ENCODE measurements at regions not wholly inside any gene's neighbourhood (a gene's known extent, or its start where the extent isn't known, plus 50 kb on each side); places are given as distances from the start of the nearest gene placed in this dataset.

DNA sequence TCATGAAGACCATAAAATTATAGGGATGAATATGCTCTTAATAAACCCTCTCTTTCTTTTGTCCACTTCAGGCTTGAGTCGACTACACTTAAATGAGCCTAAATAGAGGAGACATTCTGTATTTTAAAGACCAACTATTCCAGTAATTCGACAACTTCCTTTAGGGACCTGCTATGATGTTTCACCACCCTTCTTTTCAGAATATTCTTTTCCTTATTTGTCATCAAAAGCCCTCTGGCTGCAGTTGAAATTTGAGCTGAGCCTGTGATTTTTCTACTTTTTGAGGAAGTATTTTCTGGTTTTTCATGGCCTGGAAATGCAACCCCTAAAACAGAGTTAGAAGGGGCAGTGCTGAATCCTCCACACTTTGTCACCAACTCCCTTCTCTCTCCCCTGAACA is 287.0 kb downstream of the EPHA4 start:
- no peak for DNase-seq

DNA sequence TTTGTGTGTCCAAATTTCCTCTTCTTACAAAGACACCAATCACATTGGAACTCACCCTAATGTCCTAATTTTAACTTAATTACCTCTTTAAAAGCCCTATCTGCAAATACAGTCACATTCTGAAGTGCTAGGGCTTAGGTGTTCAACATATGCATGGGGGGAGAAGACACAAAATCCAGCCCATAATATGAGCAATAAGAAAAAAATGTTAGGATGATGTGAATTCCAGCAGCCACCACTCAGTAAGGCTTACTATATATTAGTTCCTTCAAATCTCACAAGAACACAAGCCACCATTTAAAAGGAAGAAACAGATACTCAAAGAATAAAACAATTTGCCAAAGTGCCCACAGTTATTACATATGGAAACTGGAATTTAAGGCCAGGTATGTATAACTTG is 285.7 kb downstream of the EPHA4 start:
- DNase-seq: no peak

DNA sequence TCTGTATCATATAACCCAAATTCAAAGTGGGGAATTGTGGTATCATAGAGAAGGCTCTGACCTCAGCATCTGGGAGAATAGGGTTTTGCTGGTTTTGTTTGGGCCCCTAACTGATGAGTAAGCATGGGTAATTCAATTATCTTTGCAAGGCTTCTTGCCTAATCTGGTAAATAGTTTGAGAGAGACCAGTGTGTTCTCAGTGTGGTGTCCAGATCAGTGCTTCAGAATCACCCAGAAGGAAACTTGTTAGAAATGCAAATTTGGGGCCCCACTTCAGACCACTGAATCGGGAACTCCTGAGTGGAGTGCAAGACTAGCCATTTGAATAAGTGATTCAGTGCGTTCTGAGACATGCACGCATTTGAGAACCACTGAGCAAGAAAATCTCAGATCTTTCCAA is 282.7 kb downstream of the EPHA4 start:
- no peak for DNase-seq

DNA sequence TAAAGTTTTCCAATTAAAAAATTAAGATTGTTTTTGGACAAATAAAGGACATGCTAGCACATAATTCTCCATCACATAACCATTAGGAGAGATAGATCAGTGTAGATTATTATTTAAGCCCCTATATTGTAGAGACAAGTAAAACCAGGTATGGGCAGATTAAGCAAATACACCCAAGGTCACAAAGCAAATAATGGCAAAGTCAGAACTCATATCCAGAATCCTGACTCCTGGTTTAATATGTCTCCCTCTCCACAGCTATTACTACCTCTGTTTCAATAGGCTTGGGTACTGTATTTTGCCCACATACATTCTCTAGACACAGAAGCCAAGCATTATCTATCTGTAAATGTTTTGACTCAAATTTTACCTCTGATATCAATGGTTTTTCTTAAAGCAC is 282.3 kb downstream of the EPHA4 start:
- DNase-seq: no peak

DNA sequence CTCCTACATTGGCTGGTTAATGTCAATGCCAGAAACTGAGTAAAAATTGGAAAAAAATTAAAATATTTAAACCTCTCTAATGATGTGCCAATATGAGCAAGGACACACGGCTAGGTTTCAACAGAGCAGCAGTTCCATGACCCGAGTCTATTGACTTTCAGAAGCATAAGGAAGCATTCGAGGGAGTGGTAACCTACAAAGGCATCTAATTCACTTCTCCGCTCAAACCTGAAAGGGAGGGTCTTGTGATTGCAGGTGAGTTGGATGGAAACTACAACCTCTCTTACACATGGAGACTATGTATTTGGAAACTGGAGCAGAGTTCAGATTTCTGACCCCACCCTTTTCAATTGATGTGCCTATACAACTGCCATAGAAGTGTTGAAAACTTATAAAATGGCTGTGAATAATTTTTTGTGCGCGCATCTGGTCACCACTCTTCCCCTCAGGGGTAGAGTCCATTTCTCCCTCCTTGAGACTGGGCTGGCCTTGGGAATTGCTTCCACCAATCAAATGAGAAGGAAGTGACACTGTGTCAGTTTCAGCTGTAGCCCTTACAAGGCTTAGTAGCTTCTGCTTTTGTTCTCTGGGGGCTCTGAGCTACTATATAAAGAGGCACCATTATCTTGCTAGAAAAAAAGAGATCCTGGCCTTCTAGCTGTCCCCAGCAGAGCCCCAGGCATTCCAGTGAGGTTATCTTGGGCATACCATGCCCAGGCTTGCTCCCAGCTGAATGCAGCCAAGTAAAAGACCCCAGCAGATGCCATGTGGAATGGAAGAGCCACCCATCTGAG is 278.0 kb downstream of the EPHA4 start:
- DNase-seq: no peak

DNA sequence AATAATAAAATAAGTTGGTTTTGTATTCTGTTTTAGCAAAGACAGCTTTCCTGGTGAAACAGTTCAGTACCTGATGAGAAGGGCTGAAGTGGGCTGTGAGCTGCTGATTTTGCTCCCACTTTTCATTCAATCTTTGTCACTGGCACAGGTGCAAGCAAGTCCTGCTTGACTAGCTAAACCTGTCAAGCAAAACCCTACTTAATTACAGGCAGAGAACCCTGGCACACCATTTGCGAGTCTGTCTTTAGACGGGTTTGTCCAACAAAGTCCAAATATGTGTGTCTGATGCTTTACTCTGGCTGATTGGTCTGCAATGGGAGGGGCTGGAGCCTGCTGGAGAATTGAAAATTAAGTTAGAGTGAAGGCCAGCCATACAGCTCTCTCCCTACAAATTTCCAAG is 267.2 kb downstream of the EPHA4 start:
- no peak for DNase-seq

DNA sequence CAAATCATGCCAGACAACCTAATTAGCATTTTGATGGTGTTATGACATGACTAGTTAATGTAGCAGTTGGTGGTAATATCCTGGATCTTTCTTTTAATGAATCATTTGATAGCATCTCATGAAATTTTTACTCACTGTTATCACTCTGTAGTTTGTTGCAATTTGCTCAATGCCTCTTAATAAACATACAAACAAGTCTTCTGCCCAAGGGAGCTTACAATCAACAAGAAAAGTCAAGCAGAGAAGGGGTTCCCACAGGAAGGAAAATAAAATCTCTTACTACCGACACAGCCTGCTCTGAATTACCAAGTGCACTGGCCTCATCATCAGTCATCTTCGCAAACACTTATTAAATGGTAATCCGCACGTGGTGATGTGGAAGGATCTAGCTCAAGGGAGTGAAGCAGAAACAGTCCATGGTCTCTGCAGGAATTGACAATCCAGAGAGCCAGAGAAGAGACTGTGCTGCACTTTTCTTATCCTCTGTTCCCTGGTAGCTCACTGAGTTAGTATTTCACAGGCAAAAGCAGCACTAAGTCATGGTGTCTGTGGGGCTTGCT is 263.5 kb downstream of the EPHA4 start:
- DNase-seq: no peak

DNA sequence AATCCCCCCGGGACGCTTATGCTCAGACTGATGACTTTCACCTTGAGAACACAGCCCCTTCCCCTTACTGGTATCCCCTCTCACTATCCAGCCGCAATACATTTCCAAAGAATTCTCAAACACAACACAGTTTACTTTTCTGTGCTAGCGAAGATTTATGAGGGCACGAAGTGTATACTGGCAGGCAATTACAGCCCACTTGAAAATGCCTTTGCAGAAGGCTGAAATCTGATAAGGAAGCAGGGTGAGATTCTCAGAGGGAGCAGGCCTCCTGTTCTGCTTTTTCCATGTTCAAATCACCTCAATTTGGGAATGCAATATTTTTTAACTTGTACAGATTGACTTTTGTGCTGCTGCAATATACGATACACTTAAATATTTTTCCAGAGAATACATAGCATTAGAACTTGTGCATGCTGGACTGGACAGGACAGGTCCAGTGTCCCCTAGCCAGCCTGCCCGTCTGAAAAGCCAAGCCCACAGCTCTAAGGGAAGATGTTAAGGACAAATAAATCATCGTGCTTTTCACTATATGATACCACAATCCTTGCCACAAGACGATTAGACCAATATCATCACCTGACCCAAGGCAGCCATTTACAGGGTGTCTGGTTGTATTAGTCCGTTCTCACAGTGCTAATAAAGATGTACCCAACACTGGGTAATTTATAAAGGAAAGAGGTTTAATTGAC is 262.1 kb downstream of the EPHA4 start:
- no peak for DNase-seq

DNA sequence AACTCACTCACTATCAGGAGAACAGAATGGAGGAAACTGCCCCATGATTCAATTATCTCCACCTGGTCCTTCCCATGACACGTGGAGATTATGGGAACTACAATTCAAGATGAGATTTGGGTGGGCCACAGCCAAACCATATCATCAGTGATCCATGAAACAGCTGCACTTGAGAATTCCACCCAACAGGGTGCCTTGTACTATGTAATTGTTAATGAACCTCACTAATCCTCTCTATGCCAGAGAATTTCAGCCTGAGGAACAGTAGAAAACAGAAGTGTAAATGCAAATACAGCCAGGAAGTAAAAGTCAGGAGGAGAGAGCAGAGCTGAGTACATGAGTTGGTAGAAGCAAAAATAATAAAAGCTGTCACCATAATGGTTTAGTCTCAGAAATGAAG is 261.4 kb downstream of the EPHA4 start:
- no peak for DNase-seq

DNA sequence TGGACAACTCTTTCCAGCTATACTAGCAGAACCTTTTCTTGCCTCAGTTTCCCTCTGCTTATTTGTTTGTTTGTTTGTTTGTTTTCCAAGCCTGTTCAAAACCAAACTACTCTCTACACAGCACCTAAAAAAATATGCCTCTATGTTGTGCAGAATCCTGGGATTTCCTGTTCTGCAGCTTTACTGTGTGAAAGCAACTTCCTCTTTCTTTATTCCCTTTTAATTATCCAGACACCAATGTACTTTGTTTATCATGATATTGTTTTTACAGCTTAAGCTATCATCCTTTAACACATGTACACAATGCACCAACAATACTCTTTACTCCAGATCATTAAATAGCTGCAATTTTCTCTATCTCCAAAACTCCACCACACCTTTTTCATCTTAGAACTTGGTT is 259.5 kb downstream of the EPHA4 start:
- no peak for DNase-seq

DNA sequence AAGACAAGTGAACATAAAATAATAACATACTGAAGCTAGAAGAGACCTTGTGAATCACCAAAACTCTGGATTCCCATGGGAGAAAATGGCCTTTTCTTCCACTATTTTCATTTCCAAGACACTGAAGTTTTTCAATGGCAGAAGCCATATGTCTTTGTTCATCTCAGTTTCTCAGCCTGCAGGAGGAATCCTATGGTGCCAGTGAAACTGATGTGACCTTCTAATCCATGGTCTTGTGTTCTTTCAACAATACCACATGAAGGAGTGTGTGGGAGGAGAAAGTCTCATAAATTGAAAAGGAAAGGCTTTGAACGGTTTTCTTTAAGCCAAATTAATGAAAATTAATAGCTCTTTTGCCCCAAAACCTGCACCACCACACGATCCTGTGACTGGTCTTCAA is 257.3 kb downstream of the EPHA4 start:
- DNase-seq: no peak

DNA sequence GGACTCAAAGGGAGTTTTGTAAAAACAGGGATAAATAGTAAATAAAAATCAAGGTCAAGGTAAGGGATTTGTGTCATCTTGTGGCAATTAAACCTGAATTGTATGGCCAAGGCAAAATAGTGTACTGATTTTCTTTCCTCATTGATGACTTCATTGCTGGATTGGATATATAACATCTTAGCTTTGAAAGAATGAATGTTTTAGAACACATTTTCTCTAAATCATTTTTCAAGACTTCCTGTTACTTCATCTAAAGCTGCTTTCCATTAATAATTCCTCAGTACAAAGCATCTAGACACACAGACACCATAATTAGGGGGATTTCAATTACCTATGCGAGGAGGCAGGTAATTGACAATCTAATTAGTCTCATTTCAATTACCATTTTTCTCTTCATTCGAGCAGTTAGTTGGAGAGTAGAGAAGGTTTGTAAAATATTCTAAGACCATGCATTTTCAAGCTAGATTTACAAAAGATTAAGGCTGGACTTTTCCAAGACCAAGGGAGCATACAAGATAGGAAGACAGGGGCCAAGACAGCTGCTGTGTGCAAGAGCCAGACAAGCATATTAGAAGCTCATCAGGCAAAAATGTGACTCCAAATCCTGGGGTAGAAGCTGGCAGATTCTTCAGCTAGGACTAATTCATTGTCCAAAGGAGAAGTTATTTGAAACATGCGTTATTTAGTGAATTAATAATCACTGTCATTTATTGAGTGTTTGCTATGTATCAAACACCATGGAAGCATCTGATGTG is 253.6 kb downstream of the EPHA4 start:
- no peak for DNase-seq

DNA sequence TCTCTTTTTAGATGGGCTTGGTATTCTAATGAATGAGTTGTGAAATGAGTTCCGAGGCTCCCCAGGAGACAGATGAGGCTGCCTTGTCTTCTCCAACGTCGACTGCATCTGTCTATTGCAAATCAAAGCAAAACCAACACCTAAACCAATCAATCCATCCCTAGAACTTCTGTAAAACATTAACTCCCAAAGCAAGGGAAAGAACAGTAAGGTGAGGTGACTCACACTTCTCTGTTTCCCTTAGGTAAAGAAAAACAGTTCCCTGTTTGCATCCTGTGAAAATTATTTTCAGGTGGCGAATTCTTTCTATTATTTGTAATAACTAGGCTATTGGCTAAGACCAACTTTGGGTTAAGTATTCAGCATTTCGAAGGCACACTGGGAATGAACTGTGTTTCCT is 249.4 kb downstream of the EPHA4 start:
- no peak for DNase-seq

DNA sequence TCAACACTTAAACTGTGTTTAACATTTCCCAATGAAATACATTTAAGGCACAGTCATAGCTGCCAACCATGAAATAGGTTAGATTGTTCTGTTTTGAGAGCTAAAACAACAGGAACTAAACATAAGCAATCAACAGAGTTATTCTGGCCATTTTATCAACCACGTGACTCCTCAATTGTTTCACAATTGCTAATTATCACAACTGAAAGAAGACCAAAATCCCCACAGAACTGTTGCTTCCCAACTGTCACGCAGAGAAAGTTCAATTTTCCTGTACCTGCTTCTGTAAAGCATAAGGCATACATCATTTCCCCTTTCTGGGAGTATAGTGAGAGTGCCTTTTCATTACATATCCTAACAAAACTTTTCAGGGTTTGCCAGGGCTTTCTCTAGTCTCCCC is 248.6 kb downstream of the EPHA4 start:
- no peak for DNase-seq

DNA sequence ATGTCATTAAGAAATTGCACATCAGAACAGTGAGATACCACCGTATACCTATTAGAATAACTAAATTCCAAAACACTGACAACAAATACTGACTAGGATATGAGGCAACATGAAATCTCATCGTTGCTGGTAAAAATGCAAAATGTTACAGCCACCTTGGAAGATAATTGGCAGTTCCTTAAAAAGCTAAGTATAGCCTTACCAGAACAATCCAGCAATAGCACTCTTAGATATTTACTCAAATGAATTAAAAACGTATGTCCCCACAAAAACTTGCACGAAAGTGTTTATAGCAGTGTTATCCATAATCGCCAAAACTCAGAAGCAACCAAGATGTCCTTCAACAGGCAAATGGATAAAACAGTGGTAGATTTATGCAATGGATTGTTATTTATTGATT is 241.7 kb downstream of the EPHA4 start:
- DNase-seq: no peak

DNA sequence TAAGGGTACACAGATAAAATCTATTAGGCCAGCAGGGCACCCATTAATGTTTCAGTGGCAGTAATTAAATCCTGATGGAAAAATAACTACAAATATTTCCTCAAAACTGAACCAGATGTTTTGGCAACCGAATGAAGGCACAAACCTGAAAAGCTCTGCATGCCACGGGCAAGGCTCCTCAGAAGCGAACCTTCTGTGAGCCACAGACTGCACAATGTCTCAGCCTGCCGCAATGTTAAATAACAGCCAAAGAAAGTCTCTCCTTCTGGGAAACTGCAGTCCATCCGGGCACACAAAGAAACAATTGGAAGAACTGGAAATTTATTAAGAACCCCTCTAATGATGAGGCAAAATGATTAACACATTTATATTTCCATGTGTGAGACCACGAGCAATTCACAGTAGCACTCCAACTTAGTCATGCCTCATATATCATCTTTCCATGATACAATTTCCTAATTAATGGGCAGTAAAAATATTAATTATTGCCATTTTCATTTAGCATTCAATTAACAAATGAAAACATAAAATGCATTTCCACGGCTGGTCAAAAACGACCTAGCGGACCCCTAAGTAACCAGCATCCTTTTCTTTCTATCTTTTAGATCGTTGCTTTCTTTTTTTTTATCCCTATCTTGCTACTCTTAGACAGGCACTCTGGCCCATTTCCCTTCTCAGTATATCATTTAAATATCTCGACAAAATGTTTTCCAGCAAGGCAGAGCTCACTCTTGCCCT is 237.5 kb downstream of the EPHA4 start:
- DNase-seq: no peak

DNA sequence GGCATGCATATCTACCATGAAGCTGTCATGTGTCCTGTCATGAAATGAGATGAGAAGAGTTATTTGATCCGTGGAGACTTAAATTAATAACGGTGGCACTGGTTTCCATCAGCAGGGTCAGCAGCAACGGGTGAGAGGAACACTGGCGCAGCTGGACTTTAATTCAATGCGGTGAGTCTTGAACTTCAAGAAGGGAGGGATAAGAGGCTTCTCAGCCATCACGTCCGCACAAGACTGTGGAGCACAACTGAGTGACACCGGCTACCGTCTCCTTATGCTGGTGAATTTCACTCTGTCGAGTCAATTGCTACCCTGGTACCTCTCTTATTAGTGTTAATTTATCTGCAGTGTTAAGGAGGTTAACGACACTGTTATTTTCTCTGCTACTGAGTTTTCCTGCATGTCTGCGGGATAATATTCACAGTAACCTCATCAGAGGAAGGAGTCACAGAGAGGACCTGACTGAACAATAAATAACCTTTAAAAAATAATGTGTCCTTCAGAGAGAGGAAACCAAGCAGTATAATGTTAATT is 236.8 kb downstream of the EPHA4 start:
- DNase-seq: no peak

DNA sequence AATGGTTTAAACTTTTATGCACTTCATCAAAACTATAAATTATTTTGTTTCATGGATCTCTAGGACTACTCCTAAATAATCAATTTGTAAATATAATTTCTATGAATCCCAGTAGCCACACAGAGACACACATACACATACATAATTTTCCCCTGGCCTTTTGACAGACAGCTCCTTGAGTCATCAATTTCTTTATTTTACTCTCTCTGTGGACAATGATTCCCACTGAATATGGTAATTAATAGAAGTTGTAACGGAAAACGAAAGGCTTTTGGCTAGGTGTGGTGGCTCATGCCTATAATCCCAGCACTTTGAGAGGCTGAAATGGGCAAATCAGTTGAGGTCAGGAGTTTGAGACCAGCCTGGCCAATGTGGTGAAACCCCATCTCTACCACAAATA is 235.1 kb downstream of the EPHA4 start:
- no peak for DNase-seq

DNA sequence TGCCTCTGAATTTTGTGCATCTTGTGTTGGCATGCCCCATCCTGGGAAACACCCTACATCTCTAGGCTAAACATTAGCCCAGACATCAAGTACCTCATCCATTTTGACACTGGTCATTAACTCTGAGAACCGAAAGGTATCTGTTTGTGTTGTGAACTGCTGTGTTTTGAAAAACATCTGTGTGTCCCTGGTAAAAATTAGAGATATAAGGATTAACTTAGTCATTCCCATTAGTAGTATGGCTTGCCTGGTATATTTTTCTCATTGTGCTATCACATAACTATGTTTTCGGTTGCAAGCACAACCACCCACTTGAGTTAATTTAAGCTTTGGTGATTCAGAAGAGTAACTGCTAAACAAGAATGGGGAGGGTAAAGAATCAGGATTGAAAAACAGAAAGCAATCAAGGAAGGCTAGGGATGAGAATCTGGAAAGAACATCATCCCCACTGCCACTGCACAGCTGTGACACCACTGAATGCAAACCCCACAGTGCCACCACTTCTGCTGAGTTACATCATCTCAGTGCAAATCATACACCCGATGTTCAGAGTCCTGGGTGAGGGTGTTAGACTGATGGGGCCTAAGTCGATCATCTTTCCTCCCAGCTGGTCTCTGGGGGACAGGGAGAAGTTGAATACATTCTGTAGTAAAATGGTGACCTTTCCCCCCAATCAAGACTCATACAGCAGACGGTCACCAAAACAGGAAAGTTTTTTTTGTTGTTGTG is 234.0 kb downstream of the EPHA4 start:
- DNase-seq: no peak

DNA sequence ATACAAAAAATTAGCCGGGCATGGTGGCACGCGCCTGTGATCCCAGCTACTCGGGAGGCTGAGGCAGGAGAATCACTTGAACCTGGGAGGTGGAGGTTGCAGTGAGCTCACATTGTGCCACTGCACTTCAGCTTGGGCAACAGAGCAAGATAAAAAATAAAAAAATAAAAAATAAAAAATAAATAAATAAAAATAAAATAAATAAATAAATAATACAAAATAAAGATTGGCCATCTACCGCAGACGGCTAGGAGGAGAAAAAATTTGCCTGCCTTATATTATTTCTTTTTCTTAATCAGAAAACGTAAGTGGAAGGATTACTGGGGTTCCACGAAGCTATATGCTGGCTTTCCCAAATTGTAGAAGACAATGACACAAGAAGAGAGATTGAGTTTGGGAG is 229.7 kb downstream of the EPHA4 start:
- DNase-seq: no peak

DNA sequence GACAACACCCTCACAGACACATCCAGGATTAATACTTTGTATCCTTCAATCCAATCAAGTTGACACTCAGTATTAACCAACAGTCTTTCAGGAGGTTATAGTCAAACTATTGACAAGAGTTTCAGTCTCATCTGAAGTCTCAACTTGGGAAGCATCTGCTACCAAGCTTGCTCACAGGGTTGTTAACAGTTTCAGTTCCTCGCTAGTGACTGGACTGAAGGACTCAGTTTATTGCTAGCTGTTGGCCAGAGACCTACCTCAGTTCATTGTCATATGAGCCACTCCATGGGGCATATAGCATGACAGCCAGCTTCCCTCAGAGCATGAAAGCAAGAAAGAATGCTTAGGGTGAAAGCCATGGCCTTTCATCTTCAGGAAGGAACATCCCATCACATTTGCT is 228.6 kb downstream of the EPHA4 start:
- no peak for DNase-seq

DNA sequence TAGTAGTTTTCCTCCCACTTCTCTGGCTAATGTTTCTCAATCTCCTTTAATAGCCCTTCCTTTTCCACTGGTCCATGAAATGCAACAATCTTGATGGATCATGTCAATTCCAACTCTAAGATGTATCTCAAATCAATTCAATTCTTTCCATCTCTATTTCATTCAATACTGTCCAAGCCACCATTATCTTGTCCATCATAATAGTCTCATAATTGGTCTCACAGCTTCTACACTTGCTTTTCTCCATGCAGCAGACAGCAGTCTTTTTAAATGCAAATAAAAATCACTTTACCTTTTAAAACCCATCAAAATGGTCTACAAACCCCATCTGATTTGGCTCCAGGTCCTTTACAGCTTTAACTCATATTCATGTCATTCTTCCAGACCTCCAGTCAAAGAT is 226.6 kb downstream of the EPHA4 start:
- DNase-seq: no peak

Data from NCI-H146 (cell line).